Cardiac muscle cell (in vitro differentiated cells and primary cell): ENCODE measurements at regions not wholly inside any gene's neighbourhood (a gene's known extent, or its start where the extent isn't known, plus 50 kb on each side); places are given as distances from the start of the nearest gene placed in this dataset.
"Not testable (repeated sequence)": the region's sequence is repeated elsewhere in the genome, so short reads cannot be mapped to it uniquely, and the experiment has no call there.

ENCODE experiments used
- DNase-seq, 2 donors: peaks; one replicate each; pipeline versions ENCODE4 v3.0.0 to v3.0.0-alpha.2; 2010 to 2017; ENCODE audit warnings: low read depth in 1 of 2, low spot score in 1 of 2
- H3K27ac ChIP-seq: fragments of 200-600 bp; sonication (generic); 2 replicates; pipeline ENCODE4 v1.5.1; 2016
- H3K27me3 ChIP-seq: fragments of 200-600 bp; sonication (generic); 2 replicates; pipeline ENCODE4 v1.6.0; 2016; ENCODE audit warnings: control low read depth
- H3K36me3 ChIP-seq: fragments of 200-600 bp; sonication (generic); 2 replicates; pipeline ENCODE4 v1.5.1; 2016; ENCODE audit warnings: control low read depth
- H3K4me1 ChIP-seq: fragments of 200-600 bp; sonication (generic); 2 replicates; pipeline ENCODE4 v1.8.1; 2017; ENCODE audit warnings: low read depth, mild to moderate bottlenecking, mixed run types
- H3K4me3 ChIP-seq: fragments of 200-600 bp; sonication (generic); 2 replicates; pipeline ENCODE4 v1.5.1; 2016; ENCODE audit warnings: mild to moderate bottlenecking
- H3K9me3 ChIP-seq: fragments of 200-600 bp; sonication (generic); 2 replicates; pipeline ENCODE4 v1.5.1; 2017; ENCODE audit warnings: low read depth, mild to moderate bottlenecking, control low read depth
- TF ChIP-seq, protein P1 (sequence below): IDR thresholded peaks from 2 replicates; pipeline ENCODE4 v1.5.1; 2012; ENCODE audit warnings: low read depth, mild to moderate bottlenecking, low read length

DNA sequence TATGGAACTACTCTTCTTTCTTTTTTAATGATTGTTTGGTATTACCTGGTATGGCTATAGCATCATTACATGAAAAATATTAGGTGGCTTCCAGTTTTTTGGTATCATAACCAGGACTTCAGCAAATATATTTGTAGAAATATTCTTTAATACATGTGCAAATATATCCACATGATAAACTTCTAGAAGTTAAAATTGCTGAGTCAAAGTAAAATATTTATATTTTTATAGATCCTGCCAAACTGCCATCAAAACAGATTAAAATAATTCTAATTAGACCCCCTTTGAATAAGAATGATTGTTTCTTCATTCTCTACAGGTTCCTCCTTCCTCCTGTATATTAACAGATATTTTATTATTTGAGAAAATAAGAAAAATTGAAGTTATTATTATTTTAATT lies 708.5 kb upstream of the INTU start:
- DNase-seq, result no peak
- Histone ChIP-seq H3K4me3 (no peak overlapping the region), H3K9me3 (no peaks in the 10 kb centered on the region), H3K36me3 (no peaks in the 10 kb centered on the region), H3K27ac (no peak overlapping the region), H3K27me3 (no peaks in the 10 kb centered on the region), H3K4me1 (no peaks in the 10 kb centered on the region)
- TF ChIP-seq, protein P1, sequence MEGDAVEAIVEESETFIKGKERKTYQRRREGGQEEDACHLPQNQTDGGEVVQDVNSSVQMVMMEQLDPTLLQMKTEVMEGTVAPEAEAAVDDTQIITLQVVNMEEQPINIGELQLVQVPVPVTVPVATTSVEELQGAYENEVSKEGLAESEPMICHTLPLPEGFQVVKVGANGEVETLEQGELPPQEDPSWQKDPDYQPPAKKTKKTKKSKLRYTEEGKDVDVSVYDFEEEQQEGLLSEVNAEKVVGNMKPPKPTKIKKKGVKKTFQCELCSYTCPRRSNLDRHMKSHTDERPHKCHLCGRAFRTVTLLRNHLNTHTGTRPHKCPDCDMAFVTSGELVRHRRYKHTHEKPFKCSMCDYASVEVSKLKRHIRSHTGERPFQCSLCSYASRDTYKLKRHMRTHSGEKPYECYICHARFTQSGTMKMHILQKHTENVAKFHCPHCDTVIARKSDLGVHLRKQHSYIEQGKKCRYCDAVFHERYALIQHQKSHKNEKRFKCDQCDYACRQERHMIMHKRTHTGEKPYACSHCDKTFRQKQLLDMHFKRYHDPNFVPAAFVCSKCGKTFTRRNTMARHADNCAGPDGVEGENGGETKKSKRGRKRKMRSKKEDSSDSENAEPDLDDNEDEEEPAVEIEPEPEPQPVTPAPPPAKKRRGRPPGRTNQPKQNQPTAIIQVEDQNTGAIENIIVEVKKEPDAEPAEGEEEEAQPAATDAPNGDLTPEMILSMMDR, result no peak

DNA sequence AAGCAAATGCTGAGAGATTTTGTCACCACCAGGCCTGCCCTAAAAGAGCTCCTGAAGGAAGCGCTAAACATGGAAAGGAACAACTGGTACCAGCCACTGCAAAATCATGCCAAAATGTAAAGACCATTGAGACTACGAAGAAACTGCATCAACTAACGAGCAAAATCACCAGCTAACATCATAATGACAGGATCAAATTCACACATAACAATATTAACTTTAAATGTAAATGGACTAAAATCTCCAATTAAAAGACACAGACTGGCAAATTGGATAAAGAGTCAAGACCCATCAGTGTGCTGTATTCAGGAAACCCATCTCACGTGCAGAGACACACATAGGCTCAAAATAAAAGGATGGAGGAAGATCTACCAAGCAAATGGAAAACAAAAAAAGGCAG lies 702.7 kb upstream of the INTU start:
- H3K27ac ChIP-seq, H3K4me3 ChIP-seq, H3K27me3 ChIP-seq, H3K36me3 ChIP-seq, H3K9me3 ChIP-seq, DNase-seq, H3K4me1 ChIP-seq: not testable (repeated sequence)

DNA sequence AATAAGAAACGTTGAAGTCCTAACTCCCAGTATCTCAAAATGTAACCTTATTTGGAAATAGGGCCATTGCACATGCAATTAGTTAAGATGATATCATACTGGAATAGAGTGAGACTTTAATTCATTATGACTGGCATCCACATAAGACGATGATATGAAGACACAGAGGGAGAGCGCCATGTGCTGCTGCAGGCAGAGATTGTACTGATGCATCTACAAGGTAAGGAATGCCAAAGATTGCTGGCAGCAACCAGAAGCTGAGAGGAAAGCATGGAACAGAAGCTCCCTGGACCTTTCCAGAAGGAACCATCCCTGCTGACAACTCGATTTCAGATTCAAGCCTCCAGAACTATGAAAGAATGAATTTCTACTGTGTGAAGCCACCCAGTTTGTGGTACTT lies 697.0 kb upstream of the INTU start:
- TF ChIP-seq, protein P1, result no peak
- no peaks in the 10 kb centered on the region for H3K36me3 ChIP-seq
- no peak overlapping the region for H3K4me3 ChIP-seq
- no peaks in the 10 kb centered on the region for H3K4me1 ChIP-seq
- no peak for DNase-seq
- H3K27me3 ChIP-seq, result no peaks in the 10 kb centered on the region
- H3K9me3 ChIP-seq, result no peaks in the 10 kb centered on the region
- no peak overlapping the region for H3K27ac ChIP-seq

DNA sequence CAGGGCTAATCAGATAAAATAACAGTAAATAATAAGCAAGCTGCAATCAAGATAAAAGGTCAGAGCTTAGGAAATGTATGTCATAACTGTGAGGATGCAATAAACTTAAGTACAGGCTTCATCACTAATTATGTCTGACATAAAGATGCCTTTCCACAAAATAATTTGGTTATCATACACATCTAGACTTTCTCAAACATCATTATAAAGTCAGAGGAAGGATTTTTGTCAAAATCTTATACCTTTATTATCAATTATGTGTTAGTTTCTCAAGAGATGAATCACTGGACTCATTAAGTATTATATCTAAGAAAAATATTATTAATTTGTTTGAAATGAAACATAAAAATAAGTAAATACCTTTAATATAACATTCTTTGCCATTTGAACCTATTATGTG lies 695.4 kb upstream of the INTU start:
- DNase-seq, result no peak
- Histone ChIP-seq H3K9me3 (no peaks in the 10 kb centered on the region), H3K27ac (no peak overlapping the region), H3K4me1 (no peaks in the 10 kb centered on the region), H3K36me3 (no peaks in the 10 kb centered on the region), H3K27me3 (no peaks in the 10 kb centered on the region), H3K4me3 (no peak overlapping the region)
- TF ChIP-seq, protein P1, result no peak

DNA sequence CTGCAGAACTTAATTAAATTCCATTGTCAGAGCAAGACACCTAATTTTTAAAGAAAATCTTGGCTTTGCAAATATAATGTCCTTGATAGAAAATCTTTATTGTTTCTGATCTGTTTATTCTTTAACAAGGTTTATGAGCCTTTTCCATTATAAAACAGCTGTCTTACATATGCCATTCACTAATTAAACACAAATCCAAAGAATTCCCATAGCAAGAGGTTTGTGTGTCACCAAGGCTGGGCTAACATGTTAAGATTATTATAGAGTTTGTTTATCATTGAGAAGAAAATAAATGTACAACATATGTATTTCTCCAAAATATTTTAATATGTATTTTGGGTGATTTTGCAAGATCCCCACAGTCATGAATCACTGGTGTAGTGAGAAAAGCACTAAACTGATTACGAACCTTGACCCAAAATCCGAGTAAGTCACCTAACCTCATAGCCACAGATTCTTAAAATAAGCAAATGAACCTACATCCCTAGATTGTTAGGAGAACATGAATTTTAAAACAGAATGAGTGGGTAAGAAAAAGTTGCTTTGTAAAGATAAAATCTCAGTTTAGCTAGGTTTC lies 694.8 kb upstream of the INTU start:
- Histone ChIP-seq H3K4me1 (no peaks in the 10 kb centered on the region), H3K36me3 (no peaks in the 10 kb centered on the region), H3K4me3 (no peak overlapping the region), H3K9me3 (no peaks in the 10 kb centered on the region), H3K27me3 (no peaks in the 10 kb centered on the region), H3K27ac (no peak overlapping the region)
- TF ChIP-seq, protein P1, result no peak
- DNase-seq, result no peak

DNA sequence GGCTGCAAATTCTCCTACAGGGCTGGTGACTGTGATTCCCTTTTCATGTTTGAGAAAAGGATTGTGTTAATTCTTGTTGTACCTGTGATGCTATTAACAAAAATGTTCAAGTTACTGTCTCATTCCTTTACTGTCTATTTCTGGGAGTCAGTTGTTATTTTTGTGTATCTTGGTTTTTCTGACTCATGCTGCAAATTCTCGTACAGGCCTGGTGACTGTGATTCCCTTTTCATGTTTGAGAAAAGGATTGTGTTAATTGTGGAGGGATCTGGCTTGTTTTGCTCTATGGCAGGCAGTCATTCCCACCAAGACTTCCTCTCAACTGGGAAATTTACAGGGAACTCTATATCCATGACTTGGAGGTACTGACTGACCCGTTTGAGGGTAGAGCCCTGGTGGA lies 693.4 kb upstream of the INTU start:
- H3K9me3 ChIP-seq, result no peaks in the 10 kb centered on the region
- no peaks in the 10 kb centered on the region for H3K4me1 ChIP-seq
- no peak overlapping the region for H3K27ac ChIP-seq
- H3K27me3 ChIP-seq, result no peaks in the 10 kb centered on the region
- peak in 1 of 2 donors; percentile 43 for DNase-seq
- no peaks in the 10 kb centered on the region for H3K36me3 ChIP-seq
- no peak overlapping the region for H3K4me3 ChIP-seq
- TF ChIP-seq, protein P1, result no peak
